ENCODE measurements at regions not wholly inside any gene's neighbourhood (a gene's known extent, or its start where the extent isn't known, plus 50 kb on each side); places are given as distances from the start of the nearest gene placed in this dataset.

DNA sequence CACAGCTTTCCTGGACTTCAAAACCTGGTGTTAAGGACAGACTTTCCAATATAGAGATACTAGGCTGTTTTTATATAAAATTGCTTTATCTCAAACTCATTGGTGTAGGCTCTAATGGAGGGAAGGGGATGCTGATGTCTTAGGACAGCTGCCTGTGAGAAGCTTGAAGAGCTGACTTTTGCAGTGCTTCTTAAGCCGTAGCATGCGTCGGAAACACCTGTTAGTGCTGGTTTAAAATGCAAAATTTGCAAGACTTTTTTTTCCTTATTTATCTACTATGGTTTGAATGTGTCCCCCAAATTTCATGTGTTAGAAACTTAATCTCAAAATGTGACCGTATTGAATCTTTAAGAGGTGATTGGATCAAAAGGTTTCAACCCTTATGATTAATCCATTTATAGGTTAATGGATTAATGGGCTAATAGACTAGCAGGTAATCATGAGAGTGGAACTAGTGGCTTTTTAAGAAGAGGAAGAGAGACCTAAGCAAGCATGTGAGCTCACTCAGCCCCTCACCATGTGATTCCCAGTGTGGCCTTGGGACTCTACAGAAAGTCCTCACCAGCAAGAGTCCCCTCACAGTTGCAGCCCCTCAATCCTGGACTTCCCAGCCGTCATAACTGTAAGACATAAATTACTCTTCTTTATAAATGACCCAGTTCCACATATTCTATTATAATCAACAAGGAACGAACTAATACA is 60.9 kb upstream of the FUT8 start:
- Histone ChIP-seq H3K27me3 (no peaks in the 10 kb centered on the region), H3K36me3 (no peaks in the 10 kb centered on the region), H3K27ac (peak overlapping the region in 2 of 4 donors; percentile 69 to 77), H3K4me3 (no peak overlapping the region), H3K4me1 (peaks cover 0 to 10% (median 6%) of the 10 kb centered on the region in 4 donors), H3K9me3 (no peaks in the 10 kb centered on the region)
- TF ChIP-seq POLR2A (IDR thresholded peaks at IDR 0.05), result no peak
- peak in 2 of 3 donors; percentile 69 to 71 for DNase-seq

DNA sequence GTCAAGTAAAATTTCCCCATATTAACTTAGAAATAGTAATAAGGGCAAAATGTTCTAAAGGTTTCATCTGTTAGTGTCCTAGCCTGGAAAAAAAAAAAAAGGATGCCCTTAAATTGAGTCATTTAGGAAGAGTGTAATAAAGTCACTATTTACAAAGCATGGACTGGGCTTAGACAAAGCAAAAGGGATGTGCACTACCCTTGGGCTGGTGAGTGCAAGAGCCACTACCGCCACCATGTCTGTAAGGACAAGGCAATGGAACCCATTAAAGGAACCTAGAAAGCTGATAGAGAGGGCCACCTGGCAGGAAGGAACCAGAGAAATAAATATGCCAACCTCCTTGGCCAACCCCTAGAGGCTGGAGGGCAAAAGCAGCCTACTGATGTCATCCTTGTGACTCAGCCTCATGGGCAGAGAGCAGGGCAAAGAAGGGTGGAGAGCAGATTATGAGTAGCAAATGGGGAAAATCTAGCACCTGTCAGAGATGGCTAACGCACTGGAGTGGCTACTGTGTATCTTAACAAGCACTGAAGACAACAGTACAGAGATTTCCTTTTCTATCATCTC is 59.5 kb upstream of the FUT8 start:
- Histone ChIP-seq H3K36me3 (no peaks in the 10 kb centered on the region), H3K4me1 (peaks cover 0 to 13% (median 11%) of the 10 kb centered on the region in 4 donors), H3K27ac (peak overlapping the region in 3 of 4 donors; percentile 25 to 77 (median 38)), H3K4me3 (no peak overlapping the region), H3K27me3 (no peaks in the 10 kb centered on the region), H3K9me3 (no peaks in the 10 kb centered on the region)
- peak in 1 of 3 donors; percentile 80 for DNase-seq
- TF ChIP-seq, protein P1, sequence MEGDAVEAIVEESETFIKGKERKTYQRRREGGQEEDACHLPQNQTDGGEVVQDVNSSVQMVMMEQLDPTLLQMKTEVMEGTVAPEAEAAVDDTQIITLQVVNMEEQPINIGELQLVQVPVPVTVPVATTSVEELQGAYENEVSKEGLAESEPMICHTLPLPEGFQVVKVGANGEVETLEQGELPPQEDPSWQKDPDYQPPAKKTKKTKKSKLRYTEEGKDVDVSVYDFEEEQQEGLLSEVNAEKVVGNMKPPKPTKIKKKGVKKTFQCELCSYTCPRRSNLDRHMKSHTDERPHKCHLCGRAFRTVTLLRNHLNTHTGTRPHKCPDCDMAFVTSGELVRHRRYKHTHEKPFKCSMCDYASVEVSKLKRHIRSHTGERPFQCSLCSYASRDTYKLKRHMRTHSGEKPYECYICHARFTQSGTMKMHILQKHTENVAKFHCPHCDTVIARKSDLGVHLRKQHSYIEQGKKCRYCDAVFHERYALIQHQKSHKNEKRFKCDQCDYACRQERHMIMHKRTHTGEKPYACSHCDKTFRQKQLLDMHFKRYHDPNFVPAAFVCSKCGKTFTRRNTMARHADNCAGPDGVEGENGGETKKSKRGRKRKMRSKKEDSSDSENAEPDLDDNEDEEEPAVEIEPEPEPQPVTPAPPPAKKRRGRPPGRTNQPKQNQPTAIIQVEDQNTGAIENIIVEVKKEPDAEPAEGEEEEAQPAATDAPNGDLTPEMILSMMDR (IDR thresholded peaks at IDR 0.05), result peak in 3 of 6 experiments; percentile 26 to 42 (median 27)
- TF ChIP-seq POLR2A (IDR thresholded peaks at IDR 0.05), result no peak

DNA sequence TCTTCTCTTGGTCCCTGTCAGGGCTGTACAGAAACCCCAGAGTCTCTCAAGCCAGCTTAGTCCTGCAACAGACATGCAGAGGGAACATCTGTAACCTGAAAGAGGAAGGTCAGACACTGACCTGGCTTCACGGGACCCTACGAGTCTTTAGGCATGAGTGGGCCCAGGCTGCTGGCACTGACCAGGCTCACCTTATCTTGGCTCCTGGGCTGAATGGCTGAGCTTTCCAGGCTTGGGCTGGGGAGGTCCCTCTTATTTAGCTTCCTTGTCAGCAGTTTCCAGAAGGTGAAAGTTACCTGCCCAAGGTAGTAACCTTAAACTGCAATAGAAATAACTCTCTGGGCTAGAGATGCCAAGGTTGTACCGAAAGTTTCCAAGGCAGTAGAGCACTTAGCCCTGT is 58.4 kb upstream of the FUT8 start:
- H3K4me1 ChIP-seq, result peaks cover 0 to 13% (median 11%) of the 10 kb centered on the region in 4 donors
- no peak overlapping the region for H3K4me3 ChIP-seq
- H3K27me3 ChIP-seq, result no peaks in the 10 kb centered on the region
- H3K27ac ChIP-seq, result peak overlapping the region in 2 of 4 donors; percentile 42 to 77
- no peaks in the 10 kb centered on the region for H3K36me3 ChIP-seq
- no peaks in the 10 kb centered on the region for H3K9me3 ChIP-seq
- no peak for DNase-seq
- TF ChIP-seq POLR2A (IDR thresholded peaks at IDR 0.05), result no peak
- TF ChIP-seq, protein P1 (IDR thresholded peaks at IDR 0.05), result no peak

DNA sequence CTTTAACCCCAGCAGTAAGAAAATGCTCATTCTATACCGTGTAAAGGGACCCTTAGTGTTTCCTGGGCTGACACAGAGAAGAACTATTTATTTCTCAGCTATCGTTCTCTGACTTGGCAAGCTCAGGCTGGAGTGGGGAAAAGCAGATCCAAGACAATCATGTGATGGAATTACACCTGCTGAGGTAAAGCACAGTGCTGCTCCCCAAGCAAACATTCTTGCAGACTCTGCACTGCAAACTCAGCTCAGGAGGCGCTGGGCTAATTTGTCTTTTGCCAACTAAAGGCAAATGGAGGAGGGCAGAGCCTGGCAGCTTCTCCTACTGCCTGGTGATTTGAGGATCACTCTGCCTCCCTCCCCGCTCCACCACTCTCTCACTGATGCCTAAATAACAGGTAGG is 57.8 kb upstream of the FUT8 start:
- Histone ChIP-seq H3K27ac (peak overlapping the region in 1 of 4 donors; percentile 77), H3K4me3 (no peak overlapping the region), H3K36me3 (no peaks in the 10 kb centered on the region), H3K27me3 (no peaks in the 10 kb centered on the region), H3K4me1 (peaks cover 0 to 13% (median 11%) of the 10 kb centered on the region in 4 donors), H3K9me3 (no peaks in the 10 kb centered on the region)
- no peak for TF ChIP-seq POLR2A (IDR thresholded peaks at IDR 0.05)
- TF ChIP-seq, protein P1 (IDR thresholded peaks at IDR 0.05), result no peak
- DNase-seq, result no peak

DNA sequence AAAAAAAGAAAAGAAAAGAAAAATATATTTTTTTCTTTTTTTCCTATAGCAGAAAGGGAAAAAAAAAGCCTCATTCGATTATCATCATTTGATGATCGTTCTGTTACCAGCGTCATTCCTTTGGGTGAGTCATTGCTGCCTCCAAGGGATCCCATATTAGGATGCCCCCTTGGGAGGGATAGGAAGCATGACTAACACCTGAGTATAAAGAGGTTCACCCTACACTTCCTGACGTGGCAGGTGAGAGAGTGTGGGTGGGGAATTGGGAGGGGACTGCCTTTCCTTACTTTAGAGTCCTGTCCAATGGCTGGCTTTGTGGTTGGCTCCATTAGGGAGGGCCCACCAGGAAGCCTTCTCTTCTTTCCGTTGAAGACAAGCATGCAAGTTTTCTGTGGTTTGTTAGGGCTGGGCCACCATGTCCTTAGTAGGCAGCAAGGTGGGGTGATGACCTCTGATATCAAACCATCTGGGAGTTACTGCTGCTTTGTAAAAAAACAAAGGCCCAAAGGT is 56.1 kb upstream of the FUT8 start:
- peak in 1 of 3 donors; percentile 67 for DNase-seq
- Histone ChIP-seq H3K4me3 (no peak overlapping the region), H3K4me1 (peaks cover 0 to 11% (median 11%) of the 10 kb centered on the region in 4 donors), H3K27ac (peak overlapping the region in 3 of 4 donors; percentile 7 to 77 (median 29)), H3K27me3 (no peaks in the 10 kb centered on the region), H3K36me3 (no peaks in the 10 kb centered on the region), H3K9me3 (no peaks in the 10 kb centered on the region)
- TF ChIP-seq, protein P1 (IDR thresholded peaks at IDR 0.05), result no peak
- TF ChIP-seq POLR2A (IDR thresholded peaks at IDR 0.05), result no peak

DNA sequence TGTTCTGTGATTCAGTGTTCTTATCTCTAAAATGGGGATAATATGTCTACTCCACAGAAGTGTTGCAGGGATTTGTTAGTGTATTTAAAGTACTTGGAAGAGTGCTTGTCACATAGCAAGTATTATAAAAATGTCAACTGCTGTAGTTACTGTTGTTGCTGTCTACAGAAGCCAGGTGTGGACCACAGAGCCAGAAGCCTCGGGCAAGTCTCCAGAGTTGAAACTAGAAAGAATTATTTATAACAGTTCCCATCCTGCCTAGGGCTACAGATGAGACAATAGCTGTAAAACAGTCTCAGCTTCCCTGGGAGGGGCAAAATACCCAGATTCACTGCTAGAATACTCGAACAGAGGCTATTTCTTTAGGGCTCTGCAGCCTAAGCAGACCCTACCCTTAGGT is 55.4 kb upstream of the FUT8 start:
- H3K36me3 ChIP-seq, result no peaks in the 10 kb centered on the region
- peaks cover 0 to 11% (median 11%) of the 10 kb centered on the region in 4 donors for H3K4me1 ChIP-seq
- no peaks in the 10 kb centered on the region for H3K27me3 ChIP-seq
- no peak for DNase-seq
- H3K9me3 ChIP-seq, result no peaks in the 10 kb centered on the region
- H3K4me3 ChIP-seq, result no peak overlapping the region
- H3K27ac ChIP-seq, result peak overlapping the region in 3 of 4 donors; percentile 7 to 77 (median 29)
- TF ChIP-seq, protein P1 (IDR thresholded peaks at IDR 0.05), result no peak
- TF ChIP-seq POLR2A (IDR thresholded peaks at IDR 0.05), result no peak
